H1 (cell line): ENCODE measurements at regions not wholly inside any gene's neighbourhood (a gene's known extent, or its start where the extent isn't known, plus 50 kb on each side); places are given as distances from the start of the nearest gene placed in this dataset.

Source experiments
- CTCF ChIA-PET: fragments of 300-600 bp; sonication (Branson Sonifier 250); formaldehyde crosslinking; loops from one replicate; lab custom pipeline; 2021; ENCODE audit not compliant: partially characterized antibody; lab: Charles Lee
- POLR2A ChIA-PET: fragments of 300-600 bp; sonication (Branson Sonifier 250); formaldehyde crosslinking; loops from one replicate; lab custom pipeline; 2021; ENCODE audit warnings: inconsistent platforms; ENCODE audit not compliant: partially characterized antibody; lab: Charles Lee
- DNase-seq, 2 experiments: peaks; one replicate each; pipeline versions ENCODE4 v3.0.0 to v3.0.0-alpha.2; 2010 to 2022; ENCODE audit warnings: low spot score in 2 of 2, low read depth in 1 of 2, mixed read lengths in 1 of 2
- FAIRE-seq: peaks from 2 replicates; lab custom pipeline; 2011; peaks lifted over from hg19 to GRCh38; lab: Jason Lieb, UNC
- H2AFZ ChIP-seq: 2 replicates; pipeline ENCODE4 v1.8.1; 2012; ENCODE audit warnings: low read length, inconsistent platforms
- H2AK5ac ChIP-seq: 2 replicates; pipeline ENCODE4 v1.6.1; 2013; ENCODE audit warnings: low read depth, low read length
- H2BK120ac ChIP-seq: replicated peaks from 2 replicates; pipeline ENCODE3; 2013; ENCODE audit warnings: low read depth, low read length, inconsistent platforms
- H2BK12ac ChIP-seq: 2 replicates; pipeline ENCODE4 v1.6.1; 2013; ENCODE audit warnings: low read depth, low read length
- H2BK15ac ChIP-seq: 2 replicates; pipeline ENCODE4 v1.6.1; 2013; ENCODE audit warnings: low read length
- H2BK20ac ChIP-seq: 2 replicates; pipeline ENCODE4 v1.6.1; 2013; ENCODE audit warnings: low read length
- H2BK5ac ChIP-seq: 2 replicates; pipeline ENCODE4 v1.6.1; 2013; ENCODE audit warnings: low read depth, low read length
- H3K14ac ChIP-seq: 2 replicates; pipeline ENCODE4 v1.6.1; 2013; ENCODE audit warnings: inconsistent platforms; ENCODE audit not compliant: insufficient read length
- H3K18ac ChIP-seq: 2 replicates; pipeline ENCODE4 v1.6.1; 2013; ENCODE audit warnings: low read length; ENCODE audit errors: extremely low read depth
- H3K23ac ChIP-seq: 2 replicates; pipeline ENCODE4 v1.6.1; 2013; ENCODE audit warnings: inconsistent platforms; ENCODE audit not compliant: insufficient read length
- H3K23me2 ChIP-seq: 2 replicates; pipeline ENCODE4 v1.6.1; 2013; ENCODE audit warnings: low read depth, low read length
- H3K27ac ChIP-seq: 2 replicates; pipeline ENCODE4 v1.6.1; 2011; ENCODE audit warnings: low read depth, low read length, inconsistent platforms
- H3K27me3 ChIP-seq, 4 experiments: replicated peaks in 1 of 4; 1 replicate in 1 of 4; 2 replicates in 3 of 4; pipeline versions ENCODE4 v1.6.1 to v1.8.1; 2011 to 2013; ENCODE audit warnings: low read length in 3 of 4, mild to moderate bottlenecking in 3 of 4, inconsistent platforms in 2 of 4, mixed read lengths in 2 of 4, moderate library complexity in 1 of 4; ENCODE audit not compliant: control insufficient read depth in 3 of 4, insufficient read depth in 3 of 4; ENCODE audit errors: extremely low read depth in 1 of 4
- H3K36me3 ChIP-seq, 4 experiments: 2 replicates each; pipeline versions ENCODE4 v1.6.1 to v1.8.1; 2011 to 2013; ENCODE audit warnings: mild to moderate bottlenecking in 4 of 4, low read length in 3 of 4, moderate library complexity in 2 of 4, control low read depth in 1 of 4, inconsistent platforms in 1 of 4; ENCODE audit not compliant: insufficient read depth in 4 of 4, control insufficient read depth in 2 of 4
- H3K4ac ChIP-seq: replicated peaks from 2 replicates; pipeline ENCODE3; 2013; ENCODE audit warnings: low read length, low read depth, mixed read lengths, inconsistent platforms; ENCODE audit not compliant: insufficient read length
- H3K4me1 ChIP-seq, 4 experiments: replicated peaks in 1 of 4; 1 replicate in 1 of 4; 2 replicates in 3 of 4; pipeline versions ENCODE4 v1.6.1 to v1.8.1; 2011 to 2013; ENCODE audit warnings: low read length in 3 of 4, inconsistent platforms in 2 of 4, mixed read lengths in 1 of 4; ENCODE audit not compliant: insufficient read depth in 4 of 4, control insufficient read depth in 3 of 4
- H3K4me2 ChIP-seq, 2 experiments: 2 replicates each; pipeline versions ENCODE4 v1.6.1 to v1.8.1; 2011 to 2013; ENCODE audit warnings: low read depth in 2 of 2, low read length in 2 of 2, control low read depth in 1 of 2, inconsistent platforms in 1 of 2, mild to moderate bottlenecking in 1 of 2; ENCODE audit not compliant: insufficient read depth in 1 of 2
- H3K4me3 ChIP-seq, 4 experiments: fragments of 200-600, 300-600 bp in 1 of 4; sonication (generic), shearing (Covaris generic), sonication (Bioruptor Twin) in 1 of 4; 2 replicates each; pipeline versions ENCODE4 v1.5.1 to v1.8.1; 2011 to 2016; ENCODE audit warnings: low read length in 4 of 4, low read depth in 3 of 4, control low read depth in 2 of 4, inconsistent platforms in 2 of 4, mild to moderate bottlenecking in 2 of 4, mixed read lengths in 1 of 4, moderate library complexity in 1 of 4; ENCODE audit not compliant: insufficient read depth in 2 of 4; ENCODE audit errors: extremely low read depth in 1 of 4
- H3K56ac ChIP-seq: replicated peaks from 2 replicates; pipeline ENCODE3; 2013; ENCODE audit warnings: low read depth, mild to moderate bottlenecking, mixed read lengths, low read length, inconsistent platforms; ENCODE audit not compliant: insufficient read length
- H3K79me1 ChIP-seq: 2 replicates; pipeline ENCODE4 v1.6.1; 2013; ENCODE audit warnings: low read depth, low read length, control low read depth
- H3K79me2 ChIP-seq, 2 experiments: 2 replicates each; pipeline versions ENCODE4 v1.6.1 to v1.8.1; 2012 to 2013; ENCODE audit warnings: low read length in 2 of 2, mild to moderate bottlenecking in 2 of 2, inconsistent platforms in 1 of 2; ENCODE audit not compliant: insufficient read depth in 2 of 2, control insufficient read depth in 1 of 2
- H3K9ac ChIP-seq, 4 experiments: replicated peaks in 1 of 4; 1 replicate in 1 of 4; 2 replicates in 3 of 4; pipeline versions ENCODE4 v1.6.1 to v1.8.1; 2011 to 2013; ENCODE audit warnings: low read depth in 3 of 4, low read length in 3 of 4, control low read depth in 2 of 4, mild to moderate bottlenecking in 2 of 4, moderate library complexity in 2 of 4, inconsistent platforms in 1 of 4; ENCODE audit errors: extremely low read depth in 1 of 4
- H3K9me3 ChIP-seq, 2 experiments: 2 replicates each; pipeline versions ENCODE4 v1.6.1 to v1.8.1; 2012 to 2013; ENCODE audit warnings: mild to moderate bottlenecking in 2 of 2, moderate library complexity in 2 of 2, control low read depth in 1 of 2, inconsistent platforms in 1 of 2, low read depth in 1 of 2, low read length in 1 of 2, mixed read lengths in 1 of 2; ENCODE audit not compliant: insufficient read depth in 2 of 2
- H4K20me1 ChIP-seq, 2 experiments: replicated peaks in 1 of 2; 2 replicates each; pipeline versions ENCODE3 to v1.8.1; 2011 to 2013; ENCODE audit warnings: inconsistent platforms in 2 of 2, low read length in 2 of 2, mild to moderate bottlenecking in 1 of 2; ENCODE audit not compliant: insufficient read depth in 2 of 2, control insufficient read depth in 1 of 2
- H4K5ac ChIP-seq: 2 replicates; pipeline ENCODE4 v1.6.1; 2013; ENCODE audit warnings: low read length, low read depth, mixed read lengths, inconsistent platforms; ENCODE audit not compliant: insufficient read length
- H4K8ac ChIP-seq: 2 replicates; pipeline ENCODE4 v1.8.0; 2013; ENCODE audit warnings: mild to moderate bottlenecking, moderate library complexity, low read length, inconsistent platforms; ENCODE audit not compliant: insufficient read depth; ENCODE audit errors: extremely low read depth
- H4K91ac ChIP-seq: replicated peaks from 2 replicates; pipeline ENCODE3; 2013; ENCODE audit warnings: low read length, mixed read lengths, inconsistent platforms; ENCODE audit not compliant: insufficient read length
- ASH2L ChIP-seq: fragments of 200-600, 300-600 bp; sonication (generic); IDR thresholded peaks from one replicate; pipeline ENCODE4 v1.7.1; 2017; ENCODE audit warnings: low read length
- CTBP2 ChIP-seq: IDR thresholded peaks from 2 replicates; pipeline ENCODE4 v1.7.0; 2011; ENCODE audit warnings: borderline replicate concordance, mild to moderate bottlenecking, moderate library complexity, mixed read lengths, low read length; ENCODE audit not compliant: insufficient read depth, insufficient read length
- NANOG ChIP-seq: IDR thresholded peaks from 2 replicates; pipeline ENCODE4 v1.6.1; 2011; ENCODE audit warnings: low read length, low read depth, mild to moderate bottlenecking, inconsistent platforms; ENCODE audit not compliant: insufficient read depth, poor library complexity, severe bottlenecking
- POU5F1 ChIP-seq: IDR thresholded peaks from 2 replicates; pipeline ENCODE4 v1.6.1; 2011; ENCODE audit warnings: low read depth, mild to moderate bottlenecking, low read length, moderate library complexity
- RBBP5 ChIP-seq: IDR thresholded peaks from 2 replicates; pipeline ENCODE4 v1.7.1; 2012; ENCODE audit warnings: low read depth, mild to moderate bottlenecking, inconsistent platforms, low read length, moderate library complexity, borderline replicate concordance
- TAF7 ChIP-seq: optimal IDR thresholded peaks from 2 replicates; pipeline ENCODE3; 2011; ENCODE audit warnings: low read depth, mild to moderate bottlenecking, inconsistent platforms, low read length, moderate library complexity, borderline replicate concordance
- ZNF274 ChIP-seq: IDR thresholded peaks from 2 replicates; pipeline ENCODE4 v1.7.0; 2012; ENCODE audit warnings: low read length, borderline replicate concordance; ENCODE audit errors: extremely low read depth
- WGBS, 2 experiments: shearing (Covaris generic) in 1 of 2; methylation state at CpG; one replicate each; pipeline versions ENCODE4 v1.1.6 to v1.1.7; 2013 to 2015; ENCODE audit warnings: low lambda C conversion rate in 2 of 2, mixed read lengths in 2 of 2, inconsistent platforms in 1 of 2, low coverage in 1 of 2, missing lambda C conversion rate in 1 of 2; ENCODE audit not compliant: insufficient replicate concordance in 2 of 2, insufficient coverage in 1 of 2, insufficient read length in 1 of 2; ENCODE audit errors: extremely low coverage in 1 of 2, missing lambda C conversion rate in 1 of 2; 5-methylcytosine and 5-hydroxymethylcytosine counted together

- no peak overlapping the region for H4K5ac ChIP-seq
- TF ChIP-seq POU5F1 (no peak), TAF7 (no peak), RBBP5 (no peak), ZNF274 (no peak), CTBP2 (no peak), NANOG (no peak), ASH2L (no peak)
- FAIRE-seq (no peak), DNase-seq (no peak)
- H3K36me3 ChIP-seq: no peaks in the 10 kb centered on the region
- H3K4me3 ChIP-seq: no peak overlapping the region
- no peak overlapping the region for H3K9ac ChIP-seq
- no peaks in the 10 kb centered on the region; a peak in 1 of 7 replicates for H3K4me1 ChIP-seq
- no peak overlapping the region for H2BK15ac ChIP-seq
- POLR2A ChIA-PET: no interaction called here
- H4K8ac ChIP-seq: no peak overlapping the region
- H2BK20ac ChIP-seq: no peak overlapping the region
- CTCF ChIA-PET: no interaction called here
- no peaks in the 10 kb centered on the region for H3K9me3 ChIP-seq
- H3K4ac ChIP-seq: no peak overlapping the region
- no peak overlapping the region for H3K23ac ChIP-seq
- no peak overlapping the region for H2BK120ac ChIP-seq
- H2AK5ac ChIP-seq: no peak overlapping the region
- H3K14ac ChIP-seq: no peak overlapping the region
- H3K56ac ChIP-seq: no peak overlapping the region
- no peaks in the 10 kb centered on the region for H3K27me3 ChIP-seq
- H3K4me2 ChIP-seq: no peak overlapping the region
- no peak overlapping the region for H4K91ac ChIP-seq
- H2BK5ac ChIP-seq: no peak overlapping the region
- H3K79me1 ChIP-seq: no peaks in the 10 kb centered on the region
- WGBS, 2 experiments: 95% methylated on average over 1 of the region's 1 CpG; no CpG with 5 or more reads in 1 of the 2 experiments
- H3K18ac ChIP-seq: no peak overlapping the region
- no peak overlapping the region for H2AFZ ChIP-seq
- H2BK12ac ChIP-seq: no peak overlapping the region
- H4K20me1 ChIP-seq: no peaks in the 10 kb centered on the region
- no peaks in the 10 kb centered on the region for H3K23me2 ChIP-seq
- H3K27ac ChIP-seq: no peak overlapping the region
- no peaks in the 10 kb centered on the region for H3K79me2 ChIP-seq
These were observed 332.1 kb downstream of the VGLL3 start for GRCh38 chr3:86658876-86659275.
